HL-60 (cell line): ENCODE measurements at regions not wholly inside any gene's neighbourhood (a gene's known extent, or its start where the extent isn't known, plus 50 kb on each side); places are given as distances from the start of the nearest gene placed in this dataset.
A peak's percentile ranks its signal among the peaks of the same experiment; 100 is the strongest.
"Not testable (repeated sequence)": the region's sequence is repeated elsewhere in the genome, so short reads cannot be mapped to it uniquely, and the experiment has no call there.

Experiments
- DNase-seq, 2 experiments: peaks; one replicate each; pipeline ENCODE4 v3.0.0-alpha.2; 2010 to 2020; ENCODE audit warnings: low read depth in 1 of 2, low spot score in 1 of 2
- H3K27ac ChIP-seq: fragments of 250-450 bp; sonication (Bioruptor Pico); replicated peaks from 2 replicates; pipeline ENCODE4 v1.5.1; 2020; ENCODE audit warnings: mild to moderate bottlenecking, moderate library complexity
- H3K27me3 ChIP-seq: fragments of 250-450 bp; sonication (Bioruptor Pico); 2 replicates; pipeline ENCODE4 v1.5.1; 2021; ENCODE audit warnings: mild to moderate bottlenecking, moderate library complexity; ENCODE audit not compliant: insufficient read depth, poor library complexity, severe bottlenecking
- H3K4me3 ChIP-seq: replicated peaks from 2 replicates; pipeline ENCODE4 v1.5.1; 2011; ENCODE audit warnings: mild to moderate bottlenecking, control low read depth, low read length; ENCODE audit not compliant: insufficient read depth
- CTCF ChIP-seq: IDR thresholded peaks from one replicate; pipeline ENCODE4 v1.5.1; 2011; ENCODE audit warnings: low read length, control low read depth, inconsistent platforms; ENCODE audit not compliant: insufficient read depth
- GABPA ChIP-seq: IDR thresholded peaks from 2 replicates; pipeline ENCODE4 v1.6.1; 2012; ENCODE audit warnings: low read depth
- POLR2AphosphoS5 ChIP-seq: IDR thresholded peaks from 2 replicates; pipeline ENCODE4 v1.6.1; 2012; ENCODE audit warnings: low read depth
- REST ChIP-seq: IDR thresholded peaks from 2 replicates; pipeline ENCODE4 v1.6.1; 2012; ENCODE audit warnings: low read depth; ENCODE audit not compliant: insufficient replicate concordance
- SPI1 ChIP-seq: IDR thresholded peaks from 2 replicates; pipeline ENCODE4 v1.6.1; 2012; ENCODE audit warnings: low read depth, mild to moderate bottlenecking, borderline replicate concordance

- TF ChIP-seq POLR2AphosphoS5 (peak; percentile 22; the same call in 1 of the 2 replicates), SPI1 (peak; percentile 100), CTCF (no peak), GABPA (peak; percentile 96), REST (no peak)
- peak; percentile 88 to 89 for DNase-seq
- peak overlapping the region; percentile 54 for H3K27ac ChIP-seq
- no peaks in the 10 kb centered on the region for H3K27me3 ChIP-seq
- H3K4me3 ChIP-seq = no peak overlapping the region
Observed at GRCh38 chr7:67918158-67918557, 921.5 kb downstream of the TYW1 start.

- no peak for TF ChIP-seq GABPA
- no peak for TF ChIP-seq SPI1
- no peak for TF ChIP-seq REST
- TF ChIP-seq POLR2AphosphoS5 = no peak
- TF ChIP-seq CTCF = no peak
- Histone ChIP-seq H3K4me3 (no peak overlapping the region), H3K27me3 (no peaks in the 10 kb centered on the region), H3K27ac (no peak overlapping the region)
- no peak for DNase-seq
Observed at GRCh38 chr7:67923286-67923685, 926.7 kb downstream of the TYW1 start.

GRCh38 chr7:67928141-67928540 is 931.5 kb downstream of the TYW1 start:
- TF ChIP-seq SPI1 (no peak), REST (no peak), CTCF (no peak), GABPA (no peak), POLR2AphosphoS5 (no peak)
- no peaks in the 10 kb centered on the region for H3K27me3 ChIP-seq
- no peak for DNase-seq

GRCh38 chr7:67936447-67936846 is 939.8 kb downstream of the TYW1 start:
- not testable (repeated sequence) for H3K27ac ChIP-seq, DNase-seq, H3K4me3 ChIP-seq, H3K27me3 ChIP-seq

More at GRCh38 chr7:67928141-67928540, 931.5 kb downstream of the TYW1 start:
- Histone ChIP-seq H3K4me3 (no peak overlapping the region), H3K27ac (no peak overlapping the region)
